Stimulated activated CD4-positive, alpha-beta T cell treated with anti-CD3 and anti-CD28 coated beads, Interleukin-1b, Interleukin-23, amount 100 ng/mL, for 24 hours (primary cell): ENCODE measurements at regions not wholly inside any gene's neighbourhood (a gene's known extent, or its start where the extent isn't known, plus 50 kb on each side); places are given as distances from the start of the nearest gene placed in this dataset.

Experiments used
- DNase-seq, 4 experiments: peaks; one replicate each; pipeline ENCODE4 v3.0.0-alpha.2; 2020; ENCODE audit warnings: low read depth in 4 of 4, low spot score in 1 of 4

DNA sequence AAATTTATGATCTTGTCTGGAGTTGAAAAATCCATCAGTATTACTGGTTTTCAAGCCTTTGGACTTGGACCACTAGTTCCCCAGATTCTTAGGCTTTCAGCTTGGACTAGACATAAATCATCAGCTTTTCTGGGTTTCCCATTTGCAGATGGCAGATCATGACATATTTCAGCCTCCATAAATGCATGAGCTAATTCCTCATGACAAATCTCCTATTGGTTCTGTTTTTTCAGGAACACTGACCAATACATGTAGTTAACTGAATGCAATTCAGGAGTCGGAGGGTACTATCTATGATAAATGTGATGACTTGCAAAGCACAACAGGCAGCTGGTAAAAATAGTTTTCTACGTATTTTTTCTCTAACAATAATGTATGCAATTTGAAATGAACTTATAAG lies 635.6 kb downstream of the TRAM1L1 start:
- no peak for DNase-seq

- DNase-seq: no peak
Measured at GRCh38 chr4:116444117-116444516, 641.3 kb downstream of the TRAM1L1 start.

DNA sequence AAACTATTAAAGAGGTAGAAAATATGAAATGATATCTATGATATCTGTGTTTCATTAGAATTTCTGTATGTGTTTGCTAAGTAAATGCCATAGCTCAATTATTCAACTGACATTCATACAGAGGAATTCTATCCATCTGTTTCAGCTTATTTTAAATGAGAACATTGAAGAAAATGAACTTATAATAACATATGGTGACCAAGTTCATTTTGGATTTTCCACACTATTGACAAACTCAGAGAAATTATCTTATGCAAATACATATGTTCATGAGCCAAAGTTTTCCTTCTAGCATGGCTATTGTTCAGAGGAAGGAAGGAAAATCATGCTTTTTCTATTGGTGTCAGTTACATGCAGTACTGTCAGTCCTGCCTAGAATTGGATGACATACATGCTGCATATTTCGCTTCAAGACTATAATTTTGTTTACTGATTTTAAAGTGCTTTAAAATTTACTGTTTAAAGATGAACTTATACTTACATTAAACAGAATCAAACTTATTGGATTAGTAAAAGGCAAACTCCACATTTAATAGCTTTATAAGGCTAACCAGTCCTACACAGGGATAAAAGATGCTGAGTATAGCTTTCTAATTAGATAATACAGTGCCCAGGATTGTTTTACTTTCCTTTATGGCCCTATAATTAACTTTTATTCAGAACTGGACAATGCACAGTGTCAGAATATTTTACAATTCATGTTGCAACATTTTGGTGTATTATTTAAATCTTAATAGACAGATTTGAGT lies 646.2 kb downstream of the TRAM1L1 start:
- DNase-seq: no peak

DNA sequence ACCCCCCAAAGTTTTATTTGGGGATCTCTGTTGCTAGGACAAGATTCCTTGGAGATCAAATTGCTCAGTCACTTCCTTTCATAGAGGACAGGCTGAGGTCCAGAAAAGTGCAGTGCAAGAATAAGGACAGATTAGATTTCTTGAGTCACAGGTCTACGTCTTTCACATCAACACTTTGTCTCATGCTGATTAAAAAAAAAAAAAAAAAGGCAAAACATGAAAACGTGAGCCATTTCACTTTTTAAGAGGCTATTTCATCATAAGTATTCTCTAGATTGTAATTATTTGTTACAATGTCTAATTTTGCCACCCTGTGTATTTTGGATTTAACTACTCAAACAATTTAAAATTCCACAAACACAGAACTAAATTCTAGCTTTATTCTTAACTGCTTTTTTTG lies 647.0 kb downstream of the TRAM1L1 start:
- DNase-seq: no peak

DNA sequence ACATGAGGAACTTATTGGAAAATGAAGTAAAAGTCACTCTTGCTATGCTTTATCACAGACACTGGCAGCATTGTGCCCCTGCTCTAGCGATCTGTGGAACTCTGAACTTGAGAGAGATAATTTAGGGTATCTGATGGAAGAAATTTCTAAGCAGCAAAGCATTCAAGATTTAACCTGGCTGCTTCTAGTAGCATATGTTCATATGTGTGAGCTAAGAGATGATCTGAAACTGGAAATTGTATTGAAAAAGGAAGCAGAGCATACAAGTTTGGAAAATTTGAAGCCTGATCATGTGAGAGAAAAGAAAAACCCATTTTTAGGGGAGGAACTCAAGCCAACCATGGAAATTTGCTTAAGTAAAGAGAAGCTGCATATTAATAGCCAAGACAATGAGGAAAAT lies 657.7 kb downstream of the TRAM1L1 start:
- no peak for DNase-seq

DNA sequence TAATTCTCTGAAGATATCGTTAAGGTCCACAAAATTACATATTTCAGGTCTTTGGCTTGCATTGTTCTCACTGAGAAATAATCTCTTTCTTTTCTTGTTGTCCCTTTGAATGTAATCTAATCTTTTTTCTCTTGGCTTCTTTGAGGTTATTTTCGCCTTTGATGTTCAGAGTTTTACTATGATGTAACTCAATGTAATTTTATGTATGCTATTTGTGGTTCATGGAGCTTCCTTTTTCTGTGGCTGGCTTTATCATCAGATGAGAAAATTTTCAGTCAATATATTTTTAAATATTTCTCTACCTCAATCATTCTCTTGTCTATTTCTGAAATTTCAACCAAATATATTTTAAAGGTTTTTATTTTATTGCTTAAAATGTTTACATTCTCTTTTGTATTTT lies 672.2 kb downstream of the TRAM1L1 start:
- DNase-seq: no peak

GRCh38 chr4:116401293-116401692 lies 684.1 kb downstream of the TRAM1L1 start:
- no peak for DNase-seq

DNA sequence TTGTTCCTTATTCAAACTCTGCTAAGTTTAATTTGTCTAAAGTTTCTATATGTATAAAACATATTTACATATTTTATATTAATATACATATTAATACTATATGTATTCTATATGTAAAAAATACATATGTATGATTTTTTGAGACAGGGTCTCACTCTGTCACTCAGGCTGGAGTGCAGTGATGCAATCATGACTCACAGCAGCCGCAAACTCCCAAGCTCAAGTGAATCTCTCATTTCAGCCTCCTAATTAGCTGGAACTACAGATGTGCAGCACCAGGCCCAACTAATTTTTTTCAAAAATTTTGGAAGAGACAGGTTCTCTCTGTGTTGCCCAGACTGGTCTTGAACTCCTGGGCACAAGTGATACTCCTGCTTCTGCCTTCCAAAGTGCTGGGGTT lies 684.9 kb downstream of the TRAM1L1 start:
- no peak for DNase-seq

GRCh38 chr4:116397714-116398113 lies 687.7 kb downstream of the TRAM1L1 start:
- no peak for DNase-seq

GRCh38 chr4:116397291-116397690 lies 688.1 kb downstream of the TRAM1L1 start:
- no peak for DNase-seq

GRCh38 chr4:116395408-116395807 lies 690.0 kb downstream of the TRAM1L1 start:
- DNase-seq: no peak

DNA sequence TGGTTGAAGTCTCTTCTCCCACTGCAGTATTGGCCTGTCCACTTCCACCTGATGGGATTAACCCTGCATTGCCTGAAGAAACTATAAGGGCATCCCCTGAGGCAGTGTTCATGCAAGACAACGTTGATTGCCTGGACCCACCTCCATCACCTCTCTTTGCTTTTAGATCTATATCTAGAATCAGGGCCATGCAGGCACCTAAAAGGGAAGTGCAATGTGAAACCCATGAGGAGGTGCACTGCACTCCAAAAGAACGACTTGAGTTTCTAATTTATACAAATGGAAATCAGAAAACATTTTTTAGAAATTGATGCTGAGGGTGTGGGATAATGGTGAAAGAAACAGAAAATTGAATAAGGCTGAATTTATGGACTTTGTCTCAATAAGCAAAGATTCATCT lies 694.4 kb downstream of the TRAM1L1 start:
- DNase-seq: no peak

GRCh38 chr4:116389139-116389538 lies 696.2 kb downstream of the TRAM1L1 start:
- no peak for DNase-seq

DNA sequence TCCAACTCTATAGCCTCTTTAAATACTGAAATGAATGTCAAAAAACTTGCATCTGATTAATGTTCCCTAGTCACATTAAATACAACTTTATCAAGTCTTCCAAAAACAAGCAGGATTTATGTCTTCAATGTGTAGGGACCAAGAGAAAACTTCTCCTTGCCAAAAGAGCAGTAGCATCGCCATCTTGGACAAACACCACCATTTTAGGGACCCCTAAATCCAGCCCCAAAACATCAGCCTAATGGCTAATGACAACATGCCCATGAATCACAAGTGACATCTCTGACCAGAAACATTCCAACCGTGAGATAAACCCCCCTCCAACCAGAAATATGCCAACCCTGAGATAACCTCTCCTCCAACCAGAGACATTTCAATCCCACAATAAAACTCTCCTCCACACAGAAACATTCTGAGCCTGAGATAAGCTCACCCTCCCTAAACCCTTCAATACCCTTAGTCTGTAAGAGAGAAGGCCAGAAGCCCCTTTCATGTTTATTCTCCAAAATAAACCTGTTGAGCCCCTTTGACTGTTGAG lies 697.4 kb downstream of the TRAM1L1 start:
- no peak for DNase-seq

GRCh38 chr4:116386856-116387255 lies 698.5 kb downstream of the TRAM1L1 start:
- no peak for DNase-seq

GRCh38 chr4:116385583-116385982 lies 699.8 kb downstream of the TRAM1L1 start:
- DNase-seq: no peak

DNA sequence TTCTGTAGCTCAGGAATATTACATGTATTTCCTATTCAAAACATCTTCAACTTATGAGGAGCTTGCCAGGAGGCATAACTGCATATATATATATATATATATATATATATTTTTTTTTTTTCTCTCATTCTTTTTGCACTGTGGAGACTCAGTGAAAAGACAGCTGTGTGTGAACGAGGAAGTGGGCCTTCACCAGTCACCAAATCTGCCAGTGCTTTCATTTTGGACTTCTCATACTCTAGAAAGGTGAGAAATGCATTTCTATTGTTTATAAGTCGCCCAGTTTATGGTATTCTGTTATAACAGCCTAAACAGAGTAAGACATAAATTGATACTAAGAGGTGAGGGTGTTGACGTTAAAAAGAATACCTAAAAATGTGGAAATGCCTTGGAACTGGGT lies 710.6 kb downstream of the TRAM1L1 start:
- no peak for DNase-seq

- DNase-seq: no peak
Measured at GRCh38 chr4:116362583-116362982, 722.8 kb downstream of the TRAM1L1 start.

GRCh38 chr4:116361790-116362189 lies 723.6 kb downstream of the TRAM1L1 start:
- DNase-seq: no peak

GRCh38 chr4:116358633-116359222 lies 726.6 kb downstream of the TRAM1L1 start:
- DNase-seq: peak in 2 of 4 experiments; percentile 1 to 21

- DNase-seq: no peak
Measured at GRCh38 chr4:116357758-116358157, 727.6 kb downstream of the TRAM1L1 start.

DNA sequence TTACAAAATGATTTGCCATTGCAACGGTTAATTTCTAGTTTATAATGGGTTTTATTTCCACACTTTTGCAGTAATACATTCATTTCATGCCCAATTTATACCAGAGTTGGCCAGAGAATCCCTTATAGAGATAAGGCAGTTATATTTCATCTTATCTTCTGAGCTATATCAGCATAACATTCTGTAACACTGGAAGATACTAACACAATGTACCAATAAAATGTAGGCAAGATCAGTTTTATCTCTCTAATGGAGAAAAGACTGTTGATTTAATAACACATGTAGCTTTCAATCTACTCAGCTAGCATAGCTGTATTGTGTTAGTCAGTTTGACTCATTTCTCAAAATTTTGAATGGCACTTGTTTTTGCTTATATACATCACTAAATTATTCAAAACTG lies 738.6 kb downstream of the TRAM1L1 start:
- no peak for DNase-seq

- DNase-seq: no peak
Measured at GRCh38 chr4:116343809-116344208, 741.6 kb downstream of the TRAM1L1 start.
